ENCODE measurements at regions not wholly inside any gene's neighbourhood (a gene's known extent, or its start where the extent isn't known, plus 50 kb on each side); places are given as distances from the start of the nearest gene placed in this dataset.

DNA sequence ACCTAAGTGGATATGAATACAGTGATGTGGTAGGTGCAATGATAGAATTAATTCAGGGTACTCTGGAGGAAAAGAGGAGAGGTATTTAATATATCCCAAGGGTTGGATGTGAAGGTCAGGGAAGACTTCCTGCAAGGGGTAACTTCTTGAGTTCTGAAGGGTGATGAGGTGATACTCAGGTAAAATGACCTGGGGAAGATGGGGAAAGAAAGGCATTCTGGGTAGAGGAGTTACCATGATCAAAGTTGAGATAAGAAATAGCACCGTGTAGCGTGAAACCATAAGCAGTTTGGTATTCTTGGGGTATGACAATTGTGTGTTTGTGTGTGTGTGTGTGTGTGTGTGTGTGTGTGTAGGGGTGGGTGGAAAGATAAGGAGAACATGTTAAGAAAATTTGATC, 270.4 kb upstream of the LCORL start:
- TF ChIP-seq, protein P1, sequence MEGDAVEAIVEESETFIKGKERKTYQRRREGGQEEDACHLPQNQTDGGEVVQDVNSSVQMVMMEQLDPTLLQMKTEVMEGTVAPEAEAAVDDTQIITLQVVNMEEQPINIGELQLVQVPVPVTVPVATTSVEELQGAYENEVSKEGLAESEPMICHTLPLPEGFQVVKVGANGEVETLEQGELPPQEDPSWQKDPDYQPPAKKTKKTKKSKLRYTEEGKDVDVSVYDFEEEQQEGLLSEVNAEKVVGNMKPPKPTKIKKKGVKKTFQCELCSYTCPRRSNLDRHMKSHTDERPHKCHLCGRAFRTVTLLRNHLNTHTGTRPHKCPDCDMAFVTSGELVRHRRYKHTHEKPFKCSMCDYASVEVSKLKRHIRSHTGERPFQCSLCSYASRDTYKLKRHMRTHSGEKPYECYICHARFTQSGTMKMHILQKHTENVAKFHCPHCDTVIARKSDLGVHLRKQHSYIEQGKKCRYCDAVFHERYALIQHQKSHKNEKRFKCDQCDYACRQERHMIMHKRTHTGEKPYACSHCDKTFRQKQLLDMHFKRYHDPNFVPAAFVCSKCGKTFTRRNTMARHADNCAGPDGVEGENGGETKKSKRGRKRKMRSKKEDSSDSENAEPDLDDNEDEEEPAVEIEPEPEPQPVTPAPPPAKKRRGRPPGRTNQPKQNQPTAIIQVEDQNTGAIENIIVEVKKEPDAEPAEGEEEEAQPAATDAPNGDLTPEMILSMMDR (IDR thresholded peaks at IDR 0.05): no peak
- TF ChIP-seq POLR2A (IDR thresholded peaks at IDR 0.05): no peak

Data from heart left ventricle (tissue), 13 donors.